ENCODE measurements at regions not wholly inside any gene's neighbourhood (a gene's known extent, or its start where the extent isn't known, plus 50 kb on each side); places are given as distances from the start of the nearest gene placed in this dataset.

DNA sequence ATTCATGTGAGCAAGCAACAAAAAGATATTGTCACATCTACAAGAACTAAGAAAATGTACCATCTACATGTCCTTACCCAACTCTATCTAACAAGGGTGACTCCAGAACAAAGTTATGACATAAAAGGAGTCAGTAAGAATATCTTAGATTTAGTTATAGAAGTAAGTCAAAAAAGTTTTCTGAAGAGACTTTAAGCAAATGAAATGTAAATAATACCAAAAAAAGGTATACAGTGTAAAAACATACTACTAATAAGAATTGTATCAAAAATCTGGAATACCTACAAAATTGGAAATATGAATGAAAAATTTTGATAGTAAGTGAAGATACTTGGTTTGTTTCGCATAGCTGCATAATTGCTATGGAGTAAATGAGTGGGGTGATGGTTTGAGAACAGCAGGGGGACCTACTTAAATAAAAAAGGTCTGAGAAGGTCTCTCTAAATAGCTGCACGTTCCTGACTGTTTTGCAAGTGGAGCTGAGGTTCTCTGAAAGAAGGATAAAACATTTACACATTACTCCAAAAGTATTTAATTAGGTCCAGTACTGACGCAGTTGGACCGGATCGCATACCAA is 51.0 kb upstream of the ENPP6 start:
- WGBS: 81% methylated on average over 5 of the region's 5 CpGs

DNA sequence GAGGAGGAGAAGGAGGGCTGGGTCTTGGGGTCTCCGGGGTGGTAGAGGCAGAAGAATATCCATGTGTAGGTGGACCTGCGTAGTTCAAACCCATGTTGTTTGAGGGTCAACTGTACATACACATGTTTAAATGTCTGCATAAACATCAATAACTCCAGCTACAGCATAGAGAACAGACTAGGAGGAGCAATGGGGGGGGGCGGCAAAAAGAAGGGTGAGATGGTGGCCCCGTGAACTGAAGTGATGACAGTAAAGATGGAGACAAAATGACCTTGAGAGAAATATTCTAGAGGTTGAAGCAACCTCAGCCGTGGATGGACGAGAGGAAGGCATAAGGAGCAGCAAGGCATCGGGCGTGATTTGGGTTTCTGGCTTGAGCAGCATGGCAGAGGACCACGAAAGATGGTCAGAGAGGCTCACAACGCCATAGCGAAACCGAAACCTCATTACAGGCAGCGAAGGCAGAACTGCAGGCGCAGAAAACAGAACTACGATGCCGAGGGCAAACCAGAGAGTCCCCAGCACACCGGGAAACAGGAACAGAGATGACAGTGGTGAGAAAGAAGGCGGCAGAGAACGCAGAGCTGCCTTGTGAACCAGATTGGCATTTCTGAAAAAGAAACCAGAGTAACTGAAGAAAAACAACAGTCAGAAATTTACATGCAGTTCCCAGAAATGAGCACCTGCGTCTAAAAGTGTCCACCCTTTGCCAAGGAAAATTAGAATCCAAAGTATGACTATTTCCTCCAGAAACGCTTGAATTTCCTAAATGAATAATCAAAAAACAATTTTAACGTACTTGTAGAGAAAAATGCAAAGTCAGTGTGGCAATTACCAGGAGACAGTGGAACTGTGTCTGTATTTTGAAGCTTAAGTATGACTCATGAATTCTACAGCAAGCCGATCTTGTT is 50.3 kb upstream of the ENPP6 start:
- WGBS: 29% methylated on average over 23 of the region's 23 CpGs
- peak in 6 of 9 donors; percentile 40 to 66 (median 58) for DNase-seq (ENCODE audit: low read depth in 6 of 9, low spot score in 9 of 9)
- H3K27ac ChIP-seq (ENCODE audit: low read depth in 1 of 2, low read length in 1 of 2): peak overlapping the region; percentile 55 to 91
- peak overlapping the region in 1 of 2 donors; percentile 51 for H3K4me3 ChIP-seq (ENCODE audit: low read length in 2 of 2)
- H3K27me3 ChIP-seq (ENCODE audit: control insufficient read depth in 2 of 2, insufficient read depth in 1 of 2, low read length in 1 of 2): no peaks in the 10 kb centered on the region
- H3K9me3 ChIP-seq (ENCODE audit: control insufficient read depth in 2 of 2, insufficient read depth in 1 of 2, low read length in 1 of 2): peaks cover 0 to 6% of the 10 kb centered on the region in 2 donors
- H3K36me3 ChIP-seq (ENCODE audit: control insufficient read depth in 2 of 2, insufficient read depth in 2 of 2, low read length in 1 of 2): no peaks in the 10 kb centered on the region
- H3K4me1 ChIP-seq (ENCODE audit: control insufficient read depth in 2 of 2, insufficient read depth in 2 of 2, low read length in 2 of 2): peaks cover 4 to 17% of the 10 kb centered on the region in 2 donors

More for the DNA sequence above, 51.0 kb upstream of the ENPP6 start:
- H3K9me3 ChIP-seq (ENCODE audit: control insufficient read depth in 2 of 2, insufficient read depth in 1 of 2, low read length in 1 of 2): peaks cover 0 to 6% of the 10 kb centered on the region in 2 donors
- H3K27me3 ChIP-seq (ENCODE audit: control insufficient read depth in 2 of 2, insufficient read depth in 1 of 2, low read length in 1 of 2): no peaks in the 10 kb centered on the region
- H3K36me3 ChIP-seq (ENCODE audit: control insufficient read depth in 2 of 2, insufficient read depth in 2 of 2, low read length in 1 of 2): no peaks in the 10 kb centered on the region
- peak overlapping the region in 1 of 2 donors; percentile 51 for H3K4me3 ChIP-seq (ENCODE audit: low read length in 2 of 2)
- no peak for DNase-seq (ENCODE audit: low read depth in 6 of 9, low spot score in 9 of 9)
- H3K4me1 ChIP-seq (ENCODE audit: control insufficient read depth in 2 of 2, insufficient read depth in 2 of 2, low read length in 2 of 2): peaks cover 4 to 17% of the 10 kb centered on the region in 2 donors
- peak overlapping the region; percentile 55 to 91 for H3K27ac ChIP-seq (ENCODE audit: low read depth in 1 of 2, low read length in 1 of 2)

Measured in thymus (tissue), 11 donors.